ENCODE measurements at regions not wholly inside any gene's neighbourhood (a gene's known extent, or its start where the extent isn't known, plus 50 kb on each side); places are given as distances from the start of the nearest gene placed in this dataset.
A peak's percentile ranks its signal among the peaks of the same experiment; 100 is the strongest.

GRCh38 chr3:8357859-8358258 lies 143.8 kb upstream of the LMCD1 start:
- intact Hi-C loops (cut with DNase I), result no loop called here

GRCh38 chr3:8359133-8359532 lies 142.5 kb upstream of the LMCD1 start:
- TF ChIP-seq CTCF (IDR thresholded peaks at IDR 0.05), result no peak
- no peaks in the 10 kb centered on the region for H3K9me3 ChIP-seq
- peaks cover 8% of the 10 kb centered on the region for H3K4me1 ChIP-seq
- H3K36me3 ChIP-seq, result no peaks in the 10 kb centered on the region
- H3K27me3 ChIP-seq (ENCODE audit: low read depth), result no peaks in the 10 kb centered on the region
- H3K4me3 ChIP-seq, result no peak overlapping the region
- DNase-seq, result no peak
- intact Hi-C loops (cut with DNase I), result no loop called here
- no peak overlapping the region for H3K27ac ChIP-seq
- no peak for ATAC-seq

More at GRCh38 chr3:8357859-8358258, 143.8 kb upstream of the LMCD1 start:
- ATAC-seq (peak in 1 of 2 donors; percentile 16), DNase-seq (no peak)
- Histone ChIP-seq H3K27me3 (ENCODE audit: low read depth) (no peaks in the 10 kb centered on the region), H3K4me3 (no peak overlapping the region), H3K4me1 (peaks cover 8% of the 10 kb centered on the region), H3K36me3 (no peaks in the 10 kb centered on the region), H3K27ac (peak overlapping the region; percentile 34), H3K9me3 (no peaks in the 10 kb centered on the region)
- no peak for TF ChIP-seq CTCF (IDR thresholded peaks at IDR 0.05)

DNA sequence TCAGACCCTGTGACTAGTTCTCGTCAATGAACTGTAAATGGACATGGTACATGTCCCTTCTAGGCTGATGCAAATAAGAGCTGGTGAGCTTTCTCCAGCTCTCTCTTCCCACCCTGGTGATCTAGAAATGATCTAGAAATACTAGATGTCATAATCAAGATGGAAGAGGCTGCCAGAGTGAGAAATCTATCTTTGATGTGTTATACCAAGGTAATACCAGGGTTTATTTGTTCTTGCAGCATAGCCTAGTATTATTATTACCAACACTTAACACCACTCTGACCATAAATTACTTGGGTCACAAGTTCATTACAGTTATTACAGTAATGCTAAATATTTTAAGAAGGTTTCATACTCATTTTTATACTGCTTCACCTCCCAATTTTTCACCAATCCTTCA lies 138.4 kb upstream of the LMCD1 start:
- no peak for ATAC-seq
- H3K27me3 ChIP-seq (ENCODE audit: low read depth), result no peaks in the 10 kb centered on the region
- H3K4me1 ChIP-seq, result no peaks in the 10 kb centered on the region
- H3K9me3 ChIP-seq, result no peaks in the 10 kb centered on the region
- DNase-seq, result no peak
- H3K27ac ChIP-seq, result no peak overlapping the region
- intact Hi-C loops (cut with DNase I), result no loop called here
- no peak overlapping the region for H3K4me3 ChIP-seq
- H3K36me3 ChIP-seq, result no peaks in the 10 kb centered on the region
- TF ChIP-seq CTCF (IDR thresholded peaks at IDR 0.05), result no peak

- Histone ChIP-seq H3K9me3 (no peaks in the 10 kb centered on the region), H3K27me3 (ENCODE audit: low read depth) (no peaks in the 10 kb centered on the region), H3K27ac (no peak overlapping the region), H3K4me3 (no peak overlapping the region), H3K4me1 (no peaks in the 10 kb centered on the region), H3K36me3 (no peaks in the 10 kb centered on the region)
- DNase-seq (no peak), ATAC-seq (no peak)
- no peak for TF ChIP-seq CTCF (IDR thresholded peaks at IDR 0.05)
- intact Hi-C loops (cut with DNase I), result no loop called here
Measured at GRCh38 chr3:8365541-8365940, 136.1 kb upstream of the LMCD1 start.

- no peaks in the 10 kb centered on the region for H3K36me3 ChIP-seq
- intact Hi-C loops (cut with DNase I), result no loop called here
- no peak for TF ChIP-seq CTCF (IDR thresholded peaks at IDR 0.05)
- H3K9me3 ChIP-seq, result no peaks in the 10 kb centered on the region
- ATAC-seq (no peak), DNase-seq (no peak)
- H3K27me3 ChIP-seq (ENCODE audit: low read depth), result no peaks in the 10 kb centered on the region
- H3K27ac ChIP-seq, result no peak overlapping the region
- no peak overlapping the region for H3K4me3 ChIP-seq
- H3K4me1 ChIP-seq, result no peaks in the 10 kb centered on the region
Measured at GRCh38 chr3:8366219-8366810, 135.3 kb upstream of the LMCD1 start.

Measured in lower lobe of right lung (tissue), 2 donors.